GM18907 (cell line): ENCODE measurements at regions not wholly inside any gene's neighbourhood (a gene's known extent, or its start where the extent isn't known, plus 50 kb on each side); places are given as distances from the start of the nearest gene placed in this dataset.
"Not testable (repeated sequence)": the region's sequence is repeated elsewhere in the genome, so short reads cannot be mapped to it uniquely, and the experiment has no call there.

Source experiments
- ATAC-seq: cut with Tn5 transposase; IDR thresholded peaks from one replicate; pipeline ENCODE4 v1.9.1; 2021; ENCODE audit warnings: mild to moderate bottlenecking, moderate library complexity; ENCODE audit not compliant: unreplicated experiment

DNA sequence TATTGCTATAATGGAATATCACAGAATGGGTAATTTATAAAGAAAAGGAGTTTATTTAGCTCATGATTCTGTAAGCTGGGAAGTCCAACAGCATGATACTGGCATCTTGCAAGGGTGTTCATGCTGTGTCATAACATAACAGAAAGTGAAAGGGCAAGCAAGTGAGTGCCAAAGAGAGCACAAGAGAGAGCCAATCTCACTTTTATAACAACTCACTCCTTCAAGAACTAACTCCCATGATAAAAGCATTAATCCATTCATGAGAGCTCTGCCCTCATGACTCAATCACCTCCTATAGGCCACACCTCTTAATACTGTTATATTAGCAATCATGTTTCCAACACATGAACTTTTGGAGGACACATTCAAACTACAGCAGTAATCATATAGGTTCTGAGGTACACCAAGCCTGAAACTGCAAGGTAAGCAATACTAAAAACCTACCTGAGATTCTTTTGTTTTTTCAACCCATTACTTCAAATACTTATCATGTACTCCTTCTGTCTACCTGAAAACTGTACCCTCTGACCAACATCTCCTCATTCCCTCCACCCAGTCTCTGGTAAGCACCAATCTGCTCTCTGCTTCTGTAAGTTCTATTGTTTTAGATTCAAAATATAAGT, 219.7 kb downstream of the MTERF1 start:
- ATAC-seq: peak; percentile 63

DNA sequence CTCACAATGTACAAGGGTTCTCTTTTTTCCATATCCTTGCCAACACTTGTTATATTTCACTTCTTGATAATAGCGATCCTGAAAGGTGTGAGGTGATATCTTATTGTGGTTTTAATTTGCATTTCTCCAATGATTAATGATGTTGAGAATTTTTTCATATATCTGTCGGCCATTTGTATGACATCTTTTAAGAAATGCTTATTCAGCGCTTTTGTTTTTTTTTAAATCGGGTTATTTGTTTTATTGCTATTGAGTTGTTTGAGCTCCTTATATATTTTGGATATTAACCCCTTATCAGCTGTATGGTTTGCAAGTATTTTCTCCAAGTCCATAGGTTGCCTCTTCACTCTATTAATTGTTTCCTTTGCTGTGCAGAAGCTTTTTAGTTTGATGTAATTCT, 218.8 kb downstream of the MTERF1 start:
- ATAC-seq: no peak

- ATAC-seq: no peak
These were observed 212.3 kb downstream of the MTERF1 start for GRCh38 chr7:91668217-91668616.

DNA sequence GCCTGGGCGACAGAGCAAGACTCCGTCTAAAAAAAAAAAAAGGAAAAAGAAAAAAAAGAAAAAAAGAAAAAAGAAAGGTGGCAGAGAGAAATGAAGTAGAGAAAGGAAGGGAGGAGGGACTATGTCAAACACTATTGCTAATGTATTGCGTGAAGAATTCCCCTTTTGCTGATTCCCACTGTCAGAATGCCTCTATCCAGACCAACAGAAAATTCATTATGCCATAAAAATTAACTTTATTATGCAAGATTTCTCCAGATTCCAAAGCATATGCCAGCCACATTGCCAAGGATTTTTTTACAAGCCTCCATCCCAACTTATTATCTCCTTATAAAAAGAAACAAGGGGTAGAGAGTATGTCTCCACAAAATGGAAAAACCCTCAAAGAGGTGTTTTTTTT, 209.3 kb downstream of the MTERF1 start:
- no peak for ATAC-seq

DNA sequence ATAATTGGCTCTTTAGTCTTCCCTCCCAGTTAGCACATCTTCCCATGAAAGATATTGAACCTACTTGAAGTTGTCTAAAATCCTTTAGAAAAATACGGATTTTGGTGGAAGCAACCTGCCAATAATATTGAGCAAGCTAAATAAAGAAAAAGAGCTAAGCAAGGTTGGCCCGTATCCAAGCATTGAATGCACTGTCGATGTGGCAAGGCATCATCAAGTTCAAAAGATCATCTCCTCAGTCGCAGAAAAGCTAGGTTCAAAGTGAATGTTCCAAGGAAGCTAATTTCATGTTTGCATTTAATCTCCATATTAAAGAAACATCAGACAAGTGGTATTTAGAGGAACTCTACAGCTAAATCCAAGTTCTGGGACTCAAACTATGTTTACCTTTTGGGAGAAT, 206.0 kb downstream of the MTERF1 start:
- no peak for ATAC-seq

DNA sequence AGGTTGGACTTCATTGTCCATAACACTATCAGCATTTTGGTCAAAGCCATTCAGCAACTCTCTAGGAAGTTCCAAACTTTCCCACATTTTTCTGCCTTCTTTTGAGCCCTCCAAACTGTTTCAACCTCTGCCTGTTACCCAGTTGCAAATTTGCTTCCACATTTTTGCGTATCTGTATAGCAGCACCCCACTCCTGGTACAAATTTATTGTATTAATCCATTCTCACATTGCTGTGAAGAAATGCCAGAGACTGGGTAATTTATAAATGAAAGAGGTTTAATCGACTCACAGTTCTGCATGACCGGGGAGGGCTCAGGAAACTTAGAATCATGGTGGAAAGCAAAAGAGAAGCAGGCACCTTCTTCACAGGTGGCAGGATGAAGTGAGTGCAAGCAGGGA, 198.8 kb downstream of the MTERF1 start:
- no peak for ATAC-seq

- no peak for ATAC-seq
These were observed 196.7 kb downstream of the MTERF1 start for GRCh38 chr7:91683823-91684222.

- ATAC-seq: no peak
These were observed 195.0 kb downstream of the MTERF1 start for GRCh38 chr7:91685544-91685943.

DNA sequence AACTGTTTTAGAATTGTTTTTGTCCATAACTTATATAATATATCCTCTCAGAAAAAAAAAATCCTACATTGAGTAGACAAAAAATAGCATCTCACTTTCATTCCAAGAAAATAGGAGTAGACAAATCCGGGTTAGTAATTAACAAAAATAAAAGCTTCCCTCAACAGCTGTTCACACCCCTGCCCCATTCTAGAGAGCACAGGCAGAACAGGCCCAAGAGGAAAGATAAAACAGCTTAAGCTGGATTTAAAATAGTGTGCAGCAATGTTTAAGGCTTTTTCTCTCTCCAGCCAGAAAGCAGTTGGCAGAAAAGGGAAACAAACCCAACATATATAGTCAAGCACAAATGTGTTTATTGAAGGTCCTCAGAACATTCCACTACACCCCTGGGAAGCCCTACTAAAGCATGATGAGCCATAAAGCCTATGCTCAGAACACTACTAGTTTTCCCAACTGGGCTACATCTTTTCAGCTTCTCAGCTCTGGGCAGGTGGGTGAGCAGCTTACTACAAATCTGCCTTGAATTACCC, 189.9 kb downstream of the MTERF1 start:
- no peak for ATAC-seq

- ATAC-seq: no peak
These were observed 188.6 kb downstream of the MTERF1 start for GRCh38 chr7:91691865-91692264.

GRCh38 chr7:91692800-91693199, 187.7 kb downstream of the MTERF1 start:
- ATAC-seq: no peak

- ATAC-seq: no peak
These were observed 186.1 kb downstream of the MTERF1 start for GRCh38 chr7:91694351-91694841.

DNA sequence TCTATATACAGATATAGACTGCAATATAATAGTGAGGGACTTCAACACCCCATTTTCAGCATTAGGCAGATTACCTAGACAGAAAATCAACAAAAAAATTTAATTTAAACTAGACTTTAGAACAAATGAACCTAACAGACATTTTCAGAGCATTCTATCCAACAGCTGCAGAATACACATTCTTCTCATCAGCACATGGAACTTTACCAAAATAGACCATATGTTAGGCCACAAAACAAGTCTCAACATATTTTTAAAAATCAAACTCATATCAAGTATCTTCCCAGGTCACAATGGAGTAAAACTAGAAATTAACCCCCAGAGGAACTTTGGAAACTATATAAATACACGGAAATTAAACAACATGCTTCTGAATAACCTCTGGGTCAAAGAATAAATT, 169.6 kb downstream of the MTERF1 start:
- no peak for ATAC-seq

- ATAC-seq: no peak
These were observed 166.8 kb downstream of the MTERF1 start for GRCh38 chr7:91713669-91714068.

DNA sequence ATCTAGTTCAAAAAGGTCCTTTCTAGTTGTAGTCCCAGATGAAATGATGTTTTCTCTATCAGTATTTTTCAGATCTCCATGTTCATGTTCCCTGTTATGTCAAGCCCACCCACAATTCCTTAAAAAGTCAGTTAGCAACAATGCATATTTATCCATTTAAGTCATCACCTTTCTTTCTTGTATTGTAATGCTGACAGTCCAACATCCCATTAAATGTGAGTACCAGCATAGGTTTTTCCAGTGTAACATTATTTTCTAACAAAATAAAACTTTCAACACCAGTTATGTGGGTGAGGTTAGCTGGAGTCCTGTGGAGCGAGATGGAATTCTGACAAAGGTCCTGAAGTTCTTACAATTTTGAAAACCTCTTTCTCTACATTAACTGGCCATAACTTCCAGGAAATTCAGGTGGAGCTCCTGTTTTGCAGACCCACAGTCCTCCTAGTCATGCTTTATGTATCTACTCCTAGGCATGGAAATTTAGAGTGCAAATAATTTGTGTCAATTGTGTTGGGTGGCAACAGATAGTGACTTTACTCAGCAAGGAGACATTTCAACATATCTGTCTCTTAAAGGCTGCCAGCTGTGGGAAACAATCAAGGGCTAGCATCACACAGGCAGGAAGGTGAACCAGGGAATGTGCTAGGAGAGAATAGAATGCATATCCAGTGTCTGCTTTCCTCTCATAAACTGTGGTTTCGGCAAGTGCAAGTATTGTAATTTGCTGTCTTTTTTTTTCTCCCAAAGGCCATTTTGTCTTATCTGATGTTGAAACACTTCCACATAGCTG, 162.6 kb downstream of the MTERF1 start:
- no peak for ATAC-seq

DNA sequence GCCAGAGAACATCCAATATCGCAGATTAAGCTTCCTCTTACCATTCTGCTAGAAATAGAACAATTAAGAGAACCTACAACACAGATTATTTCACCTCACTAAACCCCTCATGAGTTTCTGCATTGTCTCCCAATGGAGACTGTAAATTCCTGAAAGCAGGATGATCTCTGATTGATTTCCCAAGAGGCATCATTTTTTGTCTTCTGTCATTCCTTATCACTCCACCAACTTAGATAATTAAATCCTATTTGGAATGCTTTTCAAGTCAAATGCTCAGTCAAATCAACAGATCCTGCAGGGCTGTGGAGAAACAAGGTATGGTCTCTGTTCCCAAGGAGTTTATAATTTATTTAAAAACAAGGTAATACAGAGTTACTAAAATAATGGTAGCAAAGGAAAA, 161.5 kb downstream of the MTERF1 start:
- no peak for ATAC-seq

DNA sequence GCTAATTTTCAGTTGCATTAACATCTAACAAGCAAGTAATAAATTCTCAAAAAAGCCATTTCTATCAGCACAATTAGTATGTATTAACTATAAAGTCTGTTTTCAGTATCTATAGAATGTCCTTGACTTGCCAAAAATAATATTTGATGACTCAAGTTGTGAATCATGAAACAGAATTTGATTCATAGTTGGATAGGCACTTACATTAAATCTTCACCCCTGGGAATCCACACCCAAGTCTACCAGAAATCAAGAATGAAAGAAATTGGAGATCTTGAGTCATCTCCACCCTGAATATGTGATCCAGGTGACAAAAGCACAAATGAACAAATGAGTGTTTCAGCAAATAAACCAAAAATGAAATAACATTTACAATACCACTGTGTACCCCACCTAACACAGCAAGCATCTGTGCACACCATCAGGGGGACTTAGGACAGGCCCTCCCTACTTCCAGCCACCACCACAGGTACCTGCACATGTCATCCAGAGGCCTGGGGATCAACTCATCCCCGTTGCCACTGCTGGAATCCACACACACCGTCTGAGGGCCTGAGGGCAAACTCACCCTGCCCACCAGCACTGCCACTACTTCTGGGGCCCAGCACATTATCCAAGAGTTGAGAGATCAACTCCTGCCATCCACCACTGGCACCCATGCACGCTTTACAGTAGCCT, 160.1 kb downstream of the MTERF1 start:
- ATAC-seq: no peak

DNA sequence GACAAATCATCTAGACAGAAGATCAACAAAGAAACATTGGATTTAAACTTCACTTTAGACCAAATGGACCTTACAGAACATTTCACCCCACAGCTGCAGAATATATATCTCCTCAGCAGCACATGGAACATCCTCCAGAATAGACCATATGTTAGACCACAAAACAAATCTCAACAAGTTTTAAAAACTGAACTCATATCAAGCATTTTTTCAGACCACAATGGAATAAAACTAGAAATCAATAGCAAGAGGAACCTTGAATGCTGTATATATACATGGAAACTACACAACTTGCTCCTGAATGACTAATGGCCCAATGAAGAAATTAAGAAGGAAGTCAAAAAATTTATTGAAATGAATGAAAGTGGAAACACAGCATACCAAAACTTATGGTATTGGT, 157.7 kb downstream of the MTERF1 start:
- ATAC-seq: no peak

DNA sequence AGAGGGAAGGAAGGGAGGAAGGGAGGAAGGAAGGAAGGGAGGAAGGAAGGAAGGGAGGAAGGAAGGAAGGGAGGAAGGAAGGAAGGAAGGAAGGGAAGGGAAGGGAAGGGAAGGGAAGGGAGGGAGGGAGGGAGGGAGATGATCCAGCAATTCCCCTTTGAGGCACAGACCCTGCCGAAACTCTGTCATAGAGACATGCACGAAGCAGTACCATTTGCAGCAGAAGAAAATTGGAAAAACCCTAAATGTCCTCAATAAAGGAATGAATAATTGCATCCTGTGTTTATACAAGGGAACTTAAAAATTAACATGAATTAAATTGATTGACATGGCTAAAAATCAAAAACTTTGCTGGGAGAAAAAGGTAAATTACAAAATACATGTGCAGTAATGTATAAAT, 151.5 kb downstream of the MTERF1 start:
- ATAC-seq: not testable (repeated sequence)

- no peak for ATAC-seq
These were observed 148.5 kb downstream of the MTERF1 start for GRCh38 chr7:91731976-91732375.

- ATAC-seq: no peak
These were observed 131.1 kb downstream of the MTERF1 start for GRCh38 chr7:91749418-91749817.

DNA sequence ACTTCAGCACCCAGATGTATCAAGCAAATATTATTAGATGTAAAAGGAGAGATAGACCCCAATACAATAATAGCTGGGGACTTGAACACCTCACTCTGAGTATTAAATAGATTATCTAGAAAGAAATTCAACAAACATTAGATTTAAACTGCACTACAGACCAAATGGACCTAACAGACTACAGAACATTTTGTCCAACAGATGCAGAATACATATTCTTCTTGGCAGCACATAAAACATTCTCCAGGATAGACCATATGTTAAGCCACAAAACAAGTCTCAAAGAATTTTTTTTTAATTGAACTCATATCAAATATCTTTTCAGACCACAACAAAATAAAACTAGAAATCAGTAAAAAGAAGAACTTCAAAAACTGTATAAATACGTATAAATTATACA, 130.4 kb downstream of the MTERF1 start:
- ATAC-seq: no peak
